GM23338 (cell line): ENCODE measurements at regions not wholly inside any gene's neighbourhood (a gene's known extent, or its start where the extent isn't known, plus 50 kb on each side); places are given as distances from the start of the nearest gene placed in this dataset.

Experiments used
- ATAC-seq: fragments of 200-7000 bp; cut with Tn5 transposase; 3 replicates; pipeline ENCODE4 v1.9.1; 2020
- DNase-seq: peaks from one replicate; pipeline ENCODE4 v3.0.0-alpha.2; 2015; ENCODE audit warnings: low spot score
- H2AFZ ChIP-seq: fragments of 200-600 bp; sonication (generic); 2 replicates; pipeline ENCODE4 v1.8.0; 2016; ENCODE audit warnings: antibody characterized with exemption, mild to moderate bottlenecking, moderate library complexity
- H3F3A ChIP-seq: fragments of 200-600 bp; sonication (generic); replicated peaks from 2 replicates; pipeline ENCODE4 v1.8.0; 2017; ENCODE audit warnings: antibody characterized with exemption, mixed run types, low read depth
- H3K27ac ChIP-seq: fragments of 200-600 bp; sonication (generic); 2 replicates; pipeline ENCODE4 v1.6.1; 2016; ENCODE audit warnings: low read depth
- H3K27me3 ChIP-seq: fragments of 200-600 bp; sonication (generic); 2 replicates; pipeline ENCODE4 v1.8.0; 2016; ENCODE audit warnings: mild to moderate bottlenecking, mixed run types, moderate library complexity; ENCODE audit not compliant: insufficient read depth
- H3K36me3 ChIP-seq: fragments of 200-600 bp; sonication (generic); 2 replicates; pipeline ENCODE4 v1.8.0; 2016; ENCODE audit warnings: mild to moderate bottlenecking; ENCODE audit not compliant: insufficient read depth
- H3K4me1 ChIP-seq: fragments of 200-600 bp; sonication (generic); 2 replicates; pipeline ENCODE4 v1.8.0; 2016; ENCODE audit warnings: mild to moderate bottlenecking, moderate library complexity; ENCODE audit not compliant: insufficient read depth
- H3K4me2 ChIP-seq: fragments of 200-600 bp; sonication (generic); 2 replicates; pipeline ENCODE4 v1.7.1; 2017; ENCODE audit warnings: mixed run types
- H3K4me3 ChIP-seq: fragments of 200-600 bp; sonication (generic); 2 replicates; pipeline ENCODE4 v1.6.1; 2016; ENCODE audit warnings: mixed run types
- H3K79me2 ChIP-seq: fragments of 200-600 bp; sonication (generic); replicated peaks from 2 replicates; pipeline ENCODE4 v1.8.0; 2017; ENCODE audit warnings: mild to moderate bottlenecking; ENCODE audit not compliant: insufficient read depth
- H3K9me2 ChIP-seq: fragments of 200-600 bp; sonication (generic); 2 replicates; pipeline ENCODE4 v1.8.0; 2017; ENCODE audit not compliant: insufficient read depth
- H4K20me1 ChIP-seq: fragments of 200-600 bp; sonication (generic); replicated peaks from 2 replicates; pipeline ENCODE4 v1.8.0; 2017; ENCODE audit warnings: mild to moderate bottlenecking; ENCODE audit not compliant: insufficient read depth
- H3K27ac Mint-ChIP-seq: 2 replicates; pipeline ENCODE4 v1.8.0; 2020; ENCODE audit warnings: inconsistent platforms, mild to moderate bottlenecking, moderate library complexity, mixed read lengths
- H3K27me3 Mint-ChIP-seq: 3 replicates; pipeline ENCODE4 v1.8.0; 2022; ENCODE audit warnings: low read depth, mild to moderate bottlenecking, moderate library complexity, mixed read lengths, inconsistent platforms; ENCODE audit not compliant: insufficient read depth, poor library complexity
- H3K36me3 Mint-ChIP-seq: 3 replicates; pipeline ENCODE4 v1.8.0; 2021; ENCODE audit warnings: low read depth, mild to moderate bottlenecking, inconsistent platforms, moderate library complexity, mixed read lengths
- H3K4me1 Mint-ChIP-seq: 3 replicates; pipeline ENCODE4 v1.8.0; 2020; ENCODE audit warnings: mild to moderate bottlenecking, inconsistent platforms, mixed read lengths
- H3K4me3 Mint-ChIP-seq: 3 replicates; pipeline ENCODE4 v1.8.0; 2021; ENCODE audit warnings: moderate library complexity, mild to moderate bottlenecking, inconsistent platforms, mixed read lengths
- H3K9me3 Mint-ChIP-seq: 3 replicates; pipeline ENCODE4 v1.8.0; 2020; ENCODE audit warnings: moderate library complexity, mild to moderate bottlenecking, inconsistent platforms, mixed read lengths
- CREB1 ChIP-seq: fragments of 250-450 bp; sonication (Bioruptor Pico); IDR thresholded peaks from 2 replicates; pipeline ENCODE4 v1.5.0; 2020; ENCODE audit warnings: low read depth, mild to moderate bottlenecking, moderate library complexity
- EZH2 ChIP-seq: fragments of 200-600 bp; sonication (generic); IDR thresholded peaks from one replicate; pipeline ENCODE4 v1.8.0; 2017; ENCODE audit warnings: antibody characterized with exemption, mild to moderate bottlenecking, low read depth; ENCODE audit not compliant: unreplicated experiment
- EZH2phosphoT487 ChIP-seq: fragments of 200-600 bp; sonication (generic); IDR thresholded peaks from one replicate; pipeline ENCODE4 v1.8.1; 2018; ENCODE audit warnings: antibody characterized with exemption; ENCODE audit not compliant: unreplicated experiment
- JUNB ChIP-seq: IDR thresholded peaks from one replicate; pipeline ENCODE4 v1.6.1; 2016; ENCODE audit warnings: antibody characterized with exemption; ENCODE audit not compliant: unreplicated experiment
- NANOG ChIP-seq: IDR thresholded peaks from 2 replicates; pipeline ENCODE4 v1.6.1; 2016; ENCODE audit warnings: antibody characterized with exemption, borderline replicate concordance
- STAT1 ChIP-seq: IDR thresholded peaks from one replicate; pipeline ENCODE4 v1.6.1; 2016; ENCODE audit warnings: antibody characterized with exemption; ENCODE audit not compliant: unreplicated experiment
- ZNF114 ChIP-seq: fragments of 250-450 bp; sonication (Bioruptor Pico); IDR thresholded peaks from 2 replicates; pipeline ENCODE4 v1.5.0; 2020; ENCODE audit warnings: mild to moderate bottlenecking, moderate library complexity
- ZNF331 ChIP-seq: fragments of 250-450 bp; sonication (Bioruptor Pico); IDR thresholded peaks from 2 replicates; pipeline ENCODE4 v1.5.0; 2020; ENCODE audit warnings: low read depth, mild to moderate bottlenecking, moderate library complexity
- TF ChIP-seq, protein P1 (sequence below): IDR thresholded peaks from 2 replicates; pipeline ENCODE4 v1.6.1; 2016; ENCODE audit warnings: antibody characterized with exemption
- TF ChIP-seq, protein P2 (sequence below), 2 experiments: fragments of 200-600 bp in 1 of 2; sonication (generic) in 1 of 2; conservative IDR thresholded peaks; 2 replicates each; pipeline versions ENCODE4 v1.5.1 to v1.6.1; 2016 to 2017; ENCODE audit warnings: antibody characterized with exemption in 2 of 2, low read depth in 2 of 2, mild to moderate bottlenecking in 2 of 2, moderate library complexity in 1 of 2

DNA sequence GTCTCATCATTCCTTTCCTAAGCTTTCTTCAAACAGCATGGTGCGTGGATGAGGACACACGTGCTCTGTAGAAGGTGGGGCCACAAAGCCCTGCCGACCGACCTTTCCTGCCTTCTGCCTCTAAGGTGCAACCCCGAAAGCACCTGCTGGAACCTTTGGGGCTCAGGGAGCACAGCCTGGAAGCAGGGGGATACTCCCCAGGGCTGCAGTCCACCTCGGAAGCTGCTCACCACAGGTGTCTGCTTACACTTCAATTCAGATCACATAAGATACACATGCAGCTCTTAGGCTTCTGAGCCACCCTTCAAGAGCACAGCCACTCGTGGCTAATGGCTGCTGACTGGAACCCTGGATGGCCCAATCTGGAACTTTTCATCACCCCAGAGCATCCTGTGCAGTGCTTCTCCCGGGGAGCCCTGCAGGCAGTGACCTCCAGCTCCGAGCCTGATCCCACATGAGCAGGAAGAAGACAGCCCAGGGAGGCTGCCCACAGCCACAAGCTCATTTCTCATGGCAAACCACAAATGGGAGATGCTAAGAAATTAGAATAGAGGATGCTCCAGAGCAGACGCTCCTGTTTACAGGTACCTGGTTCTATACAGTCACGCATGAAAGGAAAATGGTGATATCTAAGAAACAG is 162.3 kb upstream of the FOXF1 start:
- Mint-ChIP-seq H3K4me3 (no peak overlapping the region), H3K27me3 (peaks cover 19% of the 10 kb centered on the region), H3K9me3 (no peaks in the 10 kb centered on the region; the same call in 2 of the 3 replicates), H3K36me3 (no peaks in the 10 kb centered on the region), H3K4me1 (peaks cover 57% of the 10 kb centered on the region), H3K27ac (no peak overlapping the region)
- H2AFZ ChIP-seq: no peak overlapping the region
- no peaks in the 10 kb centered on the region for H3K79me2 ChIP-seq
- no peak overlapping the region for H3K4me3 ChIP-seq
- no peaks in the 10 kb centered on the region for H3F3A ChIP-seq
- no peaks in the 10 kb centered on the region for H3K27me3 ChIP-seq
- H3K4me2 ChIP-seq: no peak overlapping the region
- H4K20me1 ChIP-seq: no peaks in the 10 kb centered on the region
- no peaks in the 10 kb centered on the region for H3K36me3 ChIP-seq
- ATAC-seq (no peak), DNase-seq (no peak)
- H3K27ac ChIP-seq: no peak overlapping the region
- TF ChIP-seq NANOG: no peak
- TF ChIP-seq STAT1: no peak
- TF ChIP-seq CREB1 (CRISPR knock-in tag): no peak
- TF ChIP-seq, protein P1, sequence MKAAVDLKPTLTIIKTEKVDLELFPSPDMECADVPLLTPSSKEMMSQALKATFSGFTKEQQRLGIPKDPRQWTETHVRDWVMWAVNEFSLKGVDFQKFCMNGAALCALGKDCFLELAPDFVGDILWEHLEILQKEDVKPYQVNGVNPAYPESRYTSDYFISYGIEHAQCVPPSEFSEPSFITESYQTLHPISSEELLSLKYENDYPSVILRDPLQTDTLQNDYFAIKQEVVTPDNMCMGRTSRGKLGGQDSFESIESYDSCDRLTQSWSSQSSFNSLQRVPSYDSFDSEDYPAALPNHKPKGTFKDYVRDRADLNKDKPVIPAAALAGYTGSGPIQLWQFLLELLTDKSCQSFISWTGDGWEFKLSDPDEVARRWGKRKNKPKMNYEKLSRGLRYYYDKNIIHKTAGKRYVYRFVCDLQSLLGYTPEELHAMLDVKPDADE: no peak
- TF ChIP-seq ZNF114 (CRISPR knock-in tag): no peak
- TF ChIP-seq EZH2phosphoT487: no peak
- TF ChIP-seq ZNF331: no peak
- H3K4me1 ChIP-seq: peaks cover 25% of the 10 kb centered on the region
- no peaks in the 10 kb centered on the region for H3K9me2 ChIP-seq

DNA sequence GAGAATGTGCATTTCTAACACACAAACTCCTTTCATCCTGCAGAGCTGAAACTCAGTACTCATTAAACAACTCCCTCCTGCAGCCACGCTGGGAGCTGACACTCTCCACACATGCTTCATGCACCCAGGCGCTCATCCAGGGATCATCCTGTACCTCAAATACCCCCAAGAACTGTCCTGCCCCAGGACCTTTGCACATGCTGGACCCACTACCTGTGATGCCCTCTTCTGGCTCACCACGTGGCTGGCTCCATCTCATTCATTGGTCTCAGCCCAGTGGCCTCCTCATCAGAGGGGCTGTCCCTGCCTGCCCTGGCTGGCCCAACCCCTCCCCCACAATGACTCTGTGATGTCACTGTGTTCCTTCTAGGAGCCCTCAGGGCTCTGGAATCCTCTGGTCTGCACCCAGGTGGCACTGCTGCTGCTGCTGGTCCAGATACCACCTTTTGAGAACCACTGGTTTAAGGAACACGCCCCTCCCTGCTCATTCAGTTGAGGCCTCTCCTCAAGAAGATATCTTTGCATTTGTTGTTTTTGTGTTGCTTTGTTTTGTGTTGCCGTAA is 160.9 kb upstream of the FOXF1 start:
- H3K4me1 Mint-ChIP-seq: peaks cover 43% of the 10 kb centered on the region
- no peaks in the 10 kb centered on the region for H3K36me3 Mint-ChIP-seq
- Histone ChIP-seq H3K36me3 (no peaks in the 10 kb centered on the region), H3K27me3 (no peaks in the 10 kb centered on the region), H2AFZ (no peak overlapping the region; the same call in 1 of the 2 replicates), H3K4me3 (no peak overlapping the region), H3K9me2 (no peaks in the 10 kb centered on the region), H3K4me1 (peaks cover 14% of the 10 kb centered on the region; the same call in 1 of the 2 replicates), H3K4me2 (no peak overlapping the region), H3K79me2 (no peaks in the 10 kb centered on the region), H3F3A (no peaks in the 10 kb centered on the region), H3K27ac (no peak overlapping the region), H4K20me1 (no peaks in the 10 kb centered on the region)
- no peak overlapping the region for H3K4me3 Mint-ChIP-seq
- no peak for TF ChIP-seq ZNF114 (CRISPR knock-in tag)
- TF ChIP-seq CREB1 (CRISPR knock-in tag): peak; percentile 25; the same call in 1 of the 2 replicates
- TF ChIP-seq, protein P2, sequence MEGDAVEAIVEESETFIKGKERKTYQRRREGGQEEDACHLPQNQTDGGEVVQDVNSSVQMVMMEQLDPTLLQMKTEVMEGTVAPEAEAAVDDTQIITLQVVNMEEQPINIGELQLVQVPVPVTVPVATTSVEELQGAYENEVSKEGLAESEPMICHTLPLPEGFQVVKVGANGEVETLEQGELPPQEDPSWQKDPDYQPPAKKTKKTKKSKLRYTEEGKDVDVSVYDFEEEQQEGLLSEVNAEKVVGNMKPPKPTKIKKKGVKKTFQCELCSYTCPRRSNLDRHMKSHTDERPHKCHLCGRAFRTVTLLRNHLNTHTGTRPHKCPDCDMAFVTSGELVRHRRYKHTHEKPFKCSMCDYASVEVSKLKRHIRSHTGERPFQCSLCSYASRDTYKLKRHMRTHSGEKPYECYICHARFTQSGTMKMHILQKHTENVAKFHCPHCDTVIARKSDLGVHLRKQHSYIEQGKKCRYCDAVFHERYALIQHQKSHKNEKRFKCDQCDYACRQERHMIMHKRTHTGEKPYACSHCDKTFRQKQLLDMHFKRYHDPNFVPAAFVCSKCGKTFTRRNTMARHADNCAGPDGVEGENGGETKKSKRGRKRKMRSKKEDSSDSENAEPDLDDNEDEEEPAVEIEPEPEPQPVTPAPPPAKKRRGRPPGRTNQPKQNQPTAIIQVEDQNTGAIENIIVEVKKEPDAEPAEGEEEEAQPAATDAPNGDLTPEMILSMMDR (conservative IDR thresholded peaks at IDR 0.05; ENCODE audit: low read depth in 2 of 2): no peak
- no peak for TF ChIP-seq NANOG
- no peak for TF ChIP-seq ZNF331
- no peak for TF ChIP-seq EZH2
- no peak for TF ChIP-seq STAT1
- TF ChIP-seq JUNB: no peak
- no peak for ATAC-seq
- H3K27me3 Mint-ChIP-seq: peaks cover 15% of the 10 kb centered on the region
- no peaks in the 10 kb centered on the region; the same call in 2 of the 3 replicates for H3K9me3 Mint-ChIP-seq
- no peak for DNase-seq
- no peak overlapping the region for H3K27ac Mint-ChIP-seq
